ENCODE measurements at regions not wholly inside any gene's neighbourhood (a gene's known extent, or its start where the extent isn't known, plus 50 kb on each side); places are given as distances from the start of the nearest gene placed in this dataset.
"Not testable (repeated sequence)": the region's sequence is repeated elsewhere in the genome, so short reads cannot be mapped to it uniquely, and the experiment has no call there.

DNA sequence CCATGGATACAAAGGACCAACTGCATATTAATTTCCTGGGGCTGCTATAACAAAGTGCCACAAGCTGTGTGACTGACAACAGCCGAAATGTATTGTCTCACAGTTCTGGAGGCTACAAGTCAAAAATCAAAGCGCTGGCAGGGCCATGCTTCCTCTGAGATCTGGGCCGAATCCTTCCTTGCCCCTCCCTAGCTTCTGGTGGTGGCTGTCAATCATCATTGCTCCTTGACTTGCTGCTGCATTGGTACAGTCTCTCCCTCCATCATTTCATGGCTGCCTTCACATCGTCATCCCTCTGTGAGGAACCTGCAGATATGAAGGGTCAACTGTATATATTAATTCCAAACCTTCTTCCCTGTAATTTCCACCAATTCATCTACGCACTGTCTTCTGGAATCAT lies 118.3 kb downstream of the EXOC5 start:
- Histone ChIP-seq H3K4me1 (ENCODE audit: control insufficient read depth, insufficient read depth, low read length, unreplicated experiment) (no peaks in the 10 kb centered on the region), H3K27me3 (ENCODE audit: insufficient read depth, low read length) (peaks cover 32% of the 10 kb centered on the region), H3K4me3 (ENCODE audit: low read depth, low read length) (no peak overlapping the region), H3K36me3 (ENCODE audit: insufficient read depth, low read length) (no peaks in the 10 kb centered on the region), H3K27ac (ENCODE audit: low read depth, low read length) (no peak overlapping the region), H2AFZ (ENCODE audit: low read length, unreplicated experiment) (no peak overlapping the region), H3K79me2 (ENCODE audit: control insufficient read depth, insufficient read depth, low read length, unreplicated experiment) (no peaks in the 10 kb centered on the region)

DNA sequence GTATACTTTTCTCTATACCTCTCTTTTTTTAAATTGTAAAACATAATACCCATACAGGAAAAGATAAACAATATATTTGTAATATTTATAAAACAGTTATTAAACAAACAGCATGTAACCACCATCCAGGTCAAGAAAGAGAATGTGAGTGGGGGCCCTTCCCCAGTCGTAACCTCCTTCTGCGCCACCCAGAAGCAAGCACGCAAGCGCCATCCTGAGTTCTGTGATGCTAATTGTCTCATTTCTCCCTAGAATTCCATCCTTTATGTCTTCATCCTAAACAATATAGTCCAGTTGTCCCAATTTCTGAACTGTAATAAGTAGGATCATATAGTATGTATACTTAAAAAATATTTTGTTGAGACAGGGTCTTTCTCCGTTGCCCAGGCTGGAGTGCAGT lies 129.5 kb downstream of the EXOC5 start:
- H3K4me3 ChIP-seq (ENCODE audit: low read depth, low read length): no peak overlapping the region
- H3K4me1 ChIP-seq (ENCODE audit: control insufficient read depth, insufficient read depth, low read length, unreplicated experiment): no peaks in the 10 kb centered on the region
- no peaks in the 10 kb centered on the region for H3K36me3 ChIP-seq (ENCODE audit: insufficient read depth, low read length)
- H3K27ac ChIP-seq (ENCODE audit: low read depth, low read length): no peak overlapping the region
- no peak overlapping the region for H2AFZ ChIP-seq (ENCODE audit: low read length, unreplicated experiment)
- H3K79me2 ChIP-seq (ENCODE audit: control insufficient read depth, insufficient read depth, low read length, unreplicated experiment): no peaks in the 10 kb centered on the region
- H3K27me3 ChIP-seq (ENCODE audit: insufficient read depth, low read length): peaks cover 33% of the 10 kb centered on the region

DNA sequence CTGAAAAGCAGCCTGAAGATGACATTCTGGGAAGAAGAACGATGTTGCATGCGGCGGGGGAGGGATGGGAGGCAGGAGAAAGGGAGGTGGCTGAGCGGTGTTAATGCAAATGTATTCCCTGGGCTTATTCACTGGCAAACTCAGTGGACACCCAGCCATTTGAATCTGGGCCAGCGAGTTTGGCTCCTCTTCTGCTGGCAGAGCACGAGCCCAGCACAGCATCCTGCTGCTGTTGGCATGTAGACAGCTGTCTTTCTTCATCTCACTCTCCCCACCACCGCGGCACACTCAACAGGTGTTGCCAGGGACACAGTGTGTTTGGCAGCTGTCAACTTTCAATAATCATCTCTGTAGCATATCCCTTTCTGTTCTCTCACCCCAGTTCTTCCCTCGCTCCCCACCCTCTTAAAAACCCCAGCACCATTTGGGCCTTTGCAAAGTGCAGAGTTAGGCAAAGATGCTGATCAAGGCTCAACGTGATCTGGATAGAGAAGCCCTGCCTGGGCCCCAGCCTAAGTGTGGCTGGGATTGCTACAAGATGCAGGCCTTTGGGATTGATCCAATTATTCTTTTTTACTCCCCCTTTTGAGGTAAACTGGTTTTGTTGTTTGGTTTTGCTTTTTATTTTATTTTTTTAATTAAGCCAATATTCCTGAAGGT lies 131.9 kb downstream of the EXOC5 start:
- Histone ChIP-seq H3K27me3 (ENCODE audit: insufficient read depth, low read length) (peaks cover 25% of the 10 kb centered on the region), H3K36me3 (ENCODE audit: insufficient read depth, low read length) (no peaks in the 10 kb centered on the region), H3K27ac (ENCODE audit: low read depth, low read length) (no peak overlapping the region), H3K4me3 (ENCODE audit: low read depth, low read length) (no peak overlapping the region), H3K4me1 (ENCODE audit: control insufficient read depth, insufficient read depth, low read length, unreplicated experiment) (no peaks in the 10 kb centered on the region), H2AFZ (ENCODE audit: low read length, unreplicated experiment) (no peak overlapping the region), H3K79me2 (ENCODE audit: control insufficient read depth, insufficient read depth, low read length, unreplicated experiment) (no peaks in the 10 kb centered on the region)

GRCh38 chr14:57127809-57128208 lies 140.9 kb downstream of the EXOC5 start:
- H3K79me2 ChIP-seq (ENCODE audit: control insufficient read depth, insufficient read depth, low read length, unreplicated experiment); H3K4me1 ChIP-seq (ENCODE audit: control insufficient read depth, insufficient read depth, low read length, unreplicated experiment); H3K27ac ChIP-seq (ENCODE audit: low read depth, low read length); H3K4me3 ChIP-seq (ENCODE audit: low read depth, low read length); H3K36me3 ChIP-seq (ENCODE audit: insufficient read depth, low read length); H2AFZ ChIP-seq (ENCODE audit: low read length, unreplicated experiment): not testable (repeated sequence)
- peaks cover 10% of the 10 kb centered on the region for H3K27me3 ChIP-seq (ENCODE audit: insufficient read depth, low read length)

DNA sequence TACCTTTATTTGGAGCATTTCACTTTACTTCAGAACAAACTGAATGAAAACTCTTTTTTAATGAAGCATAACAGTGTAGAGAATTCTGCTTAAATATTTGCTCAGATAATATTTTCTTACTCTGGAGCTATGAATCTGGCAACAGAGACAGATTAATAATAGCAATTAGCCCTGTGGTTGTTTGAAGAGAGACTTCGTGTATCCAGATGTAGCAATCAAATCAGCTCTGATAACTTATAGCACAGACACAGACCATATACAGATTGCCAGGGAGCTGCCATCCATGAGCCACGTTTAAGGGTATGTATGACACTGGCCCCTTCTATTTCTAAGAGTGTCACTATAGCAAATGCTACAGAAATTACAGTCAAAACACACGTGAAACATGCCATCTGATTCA lies 146.6 kb downstream of the EXOC5 start:
- H3K27me3 ChIP-seq (ENCODE audit: insufficient read depth, low read length): peaks cover 36% of the 10 kb centered on the region
- H3K4me1 ChIP-seq (ENCODE audit: control insufficient read depth, insufficient read depth, low read length, unreplicated experiment): no peaks in the 10 kb centered on the region
- H3K79me2 ChIP-seq (ENCODE audit: control insufficient read depth, insufficient read depth, low read length, unreplicated experiment): no peaks in the 10 kb centered on the region
- no peaks in the 10 kb centered on the region for H3K36me3 ChIP-seq (ENCODE audit: insufficient read depth, low read length)
- no peak overlapping the region for H3K4me3 ChIP-seq (ENCODE audit: low read depth, low read length)
- no peak overlapping the region for H2AFZ ChIP-seq (ENCODE audit: low read length, unreplicated experiment)
- H3K27ac ChIP-seq (ENCODE audit: low read depth, low read length): no peak overlapping the region

- H3K27me3 ChIP-seq (ENCODE audit: insufficient read depth, low read length); H3K4me1 ChIP-seq (ENCODE audit: control insufficient read depth, insufficient read depth, low read length, unreplicated experiment); H3K4me3 ChIP-seq (ENCODE audit: low read depth, low read length); H3K36me3 ChIP-seq (ENCODE audit: insufficient read depth, low read length); H3K79me2 ChIP-seq (ENCODE audit: control insufficient read depth, insufficient read depth, low read length, unreplicated experiment); H3K27ac ChIP-seq (ENCODE audit: low read depth, low read length); H2AFZ ChIP-seq (ENCODE audit: low read length, unreplicated experiment): not testable (repeated sequence)
Measured at GRCh38 chr14:57112072-57112807, 156.5 kb downstream of the EXOC5 start.

GRCh38 chr14:57110411-57110810 lies 158.3 kb downstream of the EXOC5 start:
- not testable (repeated sequence) for H3K79me2 ChIP-seq (ENCODE audit: control insufficient read depth, insufficient read depth, low read length, unreplicated experiment); H3K27ac ChIP-seq (ENCODE audit: low read depth, low read length); H3K36me3 ChIP-seq (ENCODE audit: insufficient read depth, low read length); H2AFZ ChIP-seq (ENCODE audit: low read length, unreplicated experiment); H3K27me3 ChIP-seq (ENCODE audit: insufficient read depth, low read length); H3K4me1 ChIP-seq (ENCODE audit: control insufficient read depth, insufficient read depth, low read length, unreplicated experiment); H3K4me3 ChIP-seq (ENCODE audit: low read depth, low read length)

DNA sequence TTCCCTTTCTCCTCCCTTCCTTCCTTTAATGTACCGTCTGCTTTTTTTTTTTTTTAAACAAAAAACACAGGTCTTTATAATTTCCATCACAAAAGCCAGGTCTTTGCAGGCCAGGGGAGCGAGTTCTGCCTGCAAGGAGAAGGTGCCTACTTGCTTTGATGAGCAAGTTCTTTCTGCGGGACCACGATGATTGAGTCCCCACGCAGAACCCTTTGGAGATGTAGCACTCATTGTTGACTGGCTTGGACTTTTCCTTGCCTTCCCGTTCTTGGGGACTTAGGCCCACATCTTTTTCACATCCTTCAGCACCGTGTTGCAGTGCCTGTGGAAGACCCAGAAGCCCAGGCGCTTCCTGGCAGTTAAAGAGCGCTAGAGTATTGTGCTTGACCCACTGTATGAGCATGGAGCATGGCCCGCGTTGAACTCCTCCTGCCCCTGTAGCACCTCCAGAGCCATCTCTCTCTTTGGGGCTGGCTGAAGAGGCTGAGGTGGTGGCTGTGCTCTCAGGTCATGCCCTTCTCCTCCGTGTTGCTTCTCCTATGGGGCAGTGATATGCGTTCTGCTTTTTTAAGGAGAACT lies 177.6 kb downstream of the EXOC5 start:
- no peaks in the 10 kb centered on the region for H3K36me3 ChIP-seq (ENCODE audit: insufficient read depth, low read length)
- no peaks in the 10 kb centered on the region for H3K79me2 ChIP-seq (ENCODE audit: control insufficient read depth, insufficient read depth, low read length, unreplicated experiment)
- H3K27me3 ChIP-seq (ENCODE audit: insufficient read depth, low read length): no peaks in the 10 kb centered on the region
- no peak overlapping the region for H2AFZ ChIP-seq (ENCODE audit: low read length, unreplicated experiment)
- no peaks in the 10 kb centered on the region for H3K4me1 ChIP-seq (ENCODE audit: control insufficient read depth, insufficient read depth, low read length, unreplicated experiment)
- no peak overlapping the region for H3K27ac ChIP-seq (ENCODE audit: low read depth, low read length)
- no peak overlapping the region for H3K4me3 ChIP-seq (ENCODE audit: low read depth, low read length)

GRCh38 chr14:57089901-57090300 lies 178.8 kb downstream of the EXOC5 start:
- H3K27ac ChIP-seq (ENCODE audit: low read depth, low read length): no peak overlapping the region
- H3K4me1 ChIP-seq (ENCODE audit: control insufficient read depth, insufficient read depth, low read length, unreplicated experiment): no peaks in the 10 kb centered on the region
- H3K27me3 ChIP-seq (ENCODE audit: insufficient read depth, low read length): no peaks in the 10 kb centered on the region
- H2AFZ ChIP-seq (ENCODE audit: low read length, unreplicated experiment): no peak overlapping the region
- H3K4me3 ChIP-seq (ENCODE audit: low read depth, low read length): no peak overlapping the region
- H3K36me3 ChIP-seq (ENCODE audit: insufficient read depth, low read length): no peaks in the 10 kb centered on the region
- H3K79me2 ChIP-seq (ENCODE audit: control insufficient read depth, insufficient read depth, low read length, unreplicated experiment): no peaks in the 10 kb centered on the region

DNA sequence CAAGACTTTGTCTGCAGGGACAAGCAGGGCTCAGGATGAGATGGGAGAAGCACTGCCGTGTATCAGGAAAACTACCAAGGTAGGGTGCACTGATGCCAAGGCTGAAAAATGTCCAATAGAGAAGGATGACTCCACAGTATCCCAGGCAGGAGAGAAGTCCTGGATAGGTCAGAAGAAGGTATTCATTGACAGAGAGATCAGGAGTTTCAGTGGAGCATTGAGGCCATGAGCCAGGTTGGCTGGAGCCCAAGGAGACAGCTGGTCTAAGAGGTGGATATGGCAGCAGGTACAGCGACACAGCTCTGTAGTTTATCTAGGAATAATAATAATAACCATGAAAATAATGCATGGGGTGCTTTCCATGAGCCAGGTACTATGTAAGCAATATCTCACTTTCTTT lies 180.9 kb downstream of the EXOC5 start:
- Histone ChIP-seq H3K27me3 (ENCODE audit: insufficient read depth, low read length) (no peaks in the 10 kb centered on the region), H3K36me3 (ENCODE audit: insufficient read depth, low read length) (no peaks in the 10 kb centered on the region), H2AFZ (ENCODE audit: low read length, unreplicated experiment) (no peak overlapping the region), H3K4me3 (ENCODE audit: low read depth, low read length) (no peak overlapping the region), H3K4me1 (ENCODE audit: control insufficient read depth, insufficient read depth, low read length, unreplicated experiment) (no peaks in the 10 kb centered on the region), H3K27ac (ENCODE audit: low read depth, low read length) (no peak overlapping the region), H3K79me2 (ENCODE audit: control insufficient read depth, insufficient read depth, low read length, unreplicated experiment) (no peaks in the 10 kb centered on the region)
